Skeletal muscle satellite cell (primary cell): ENCODE measurements at regions not wholly inside any gene's neighbourhood (a gene's known extent, or its start where the extent isn't known, plus 50 kb on each side); places are given as distances from the start of the nearest gene placed in this dataset.

Source experiments
- H3K27me3 ChIP-seq: 2 replicates; pipeline ENCODE4 v1.7.0; 2013; ENCODE audit warnings: low read length; ENCODE audit not compliant: control insufficient read depth, insufficient read depth
- H3K36me3 ChIP-seq: 2 replicates; pipeline ENCODE4 v1.7.0; 2013; ENCODE audit warnings: mild to moderate bottlenecking, control low read depth, low read length; ENCODE audit not compliant: insufficient read depth
- H3K4me1 ChIP-seq: 2 replicates; pipeline ENCODE4 v1.7.0; 2013; ENCODE audit warnings: low read length; ENCODE audit not compliant: control insufficient read depth, insufficient read depth
- H3K4me2 ChIP-seq: 2 replicates; pipeline ENCODE4 v1.7.0; 2013; ENCODE audit warnings: mild to moderate bottlenecking, low read length
- H3K4me3 ChIP-seq: 2 replicates; pipeline ENCODE4 v1.7.0; 2013; ENCODE audit warnings: low read length
- H3K9ac ChIP-seq: 2 replicates; pipeline ENCODE4 v1.7.0; 2013; ENCODE audit warnings: mild to moderate bottlenecking, low read depth, low read length, moderate library complexity
- H3K9me3 ChIP-seq: replicated peaks from 2 replicates; pipeline ENCODE4 v1.7.0; 2013; ENCODE audit warnings: mild to moderate bottlenecking, control low read depth, low read length

- no peak overlapping the region for H3K4me3 ChIP-seq
- H3K36me3 ChIP-seq = no peaks in the 10 kb centered on the region
- no peak overlapping the region for H3K4me2 ChIP-seq
- H3K9me3 ChIP-seq = no peaks in the 10 kb centered on the region
- no peak overlapping the region for H3K9ac ChIP-seq
- peaks cover 18% of the 10 kb centered on the region for H3K27me3 ChIP-seq
- H3K4me1 ChIP-seq = no peaks in the 10 kb centered on the region
Measured at GRCh38 chr10:63077800-63078199, 55.3 kb upstream of the NRBF2 start.

GRCh38 chr10:63072951-63073350 lies 60.2 kb upstream of the NRBF2 start:
- Histone ChIP-seq H3K4me2 (no peak overlapping the region), H3K9me3 (no peaks in the 10 kb centered on the region), H3K9ac (no peak overlapping the region), H3K4me1 (no peaks in the 10 kb centered on the region), H3K27me3 (peaks cover 38% of the 10 kb centered on the region), H3K4me3 (no peak overlapping the region), H3K36me3 (no peaks in the 10 kb centered on the region)

- H3K9ac ChIP-seq = no peak overlapping the region
- H3K9me3 ChIP-seq = no peaks in the 10 kb centered on the region
- no peaks in the 10 kb centered on the region for H3K4me1 ChIP-seq
- no peaks in the 10 kb centered on the region for H3K36me3 ChIP-seq
- H3K4me3 ChIP-seq = no peak overlapping the region
- H3K27me3 ChIP-seq = peaks cover 45% of the 10 kb centered on the region
- H3K4me2 ChIP-seq = no peak overlapping the region
Measured at GRCh38 chr10:63071145-63071544, 62.0 kb upstream of the NRBF2 start.

- Histone ChIP-seq H3K4me1 (no peaks in the 10 kb centered on the region), H3K9ac (no peak overlapping the region), H3K4me2 (no peak overlapping the region), H3K4me3 (no peak overlapping the region), H3K9me3 (no peaks in the 10 kb centered on the region), H3K27me3 (peaks cover 45% of the 10 kb centered on the region), H3K36me3 (no peaks in the 10 kb centered on the region)
Measured at GRCh38 chr10:63069318-63069717, 63.8 kb upstream of the NRBF2 start.

GRCh38 chr10:63068246-63068645 lies 64.9 kb upstream of the NRBF2 start:
- Histone ChIP-seq H3K4me1 (no peaks in the 10 kb centered on the region), H3K4me3 (no peak overlapping the region), H3K9ac (no peak overlapping the region), H3K36me3 (no peaks in the 10 kb centered on the region), H3K27me3 (peaks cover 36% of the 10 kb centered on the region), H3K4me2 (no peak overlapping the region), H3K9me3 (no peaks in the 10 kb centered on the region)

GRCh38 chr10:63066606-63067005 lies 66.5 kb upstream of the NRBF2 start:
- Histone ChIP-seq H3K9ac (no peak overlapping the region), H3K4me2 (no peak overlapping the region), H3K4me1 (no peaks in the 10 kb centered on the region), H3K36me3 (no peaks in the 10 kb centered on the region), H3K27me3 (peaks cover 29% of the 10 kb centered on the region), H3K9me3 (no peaks in the 10 kb centered on the region), H3K4me3 (no peak overlapping the region)

GRCh38 chr10:63064706-63065105 lies 68.4 kb upstream of the NRBF2 start:
- Histone ChIP-seq H3K36me3 (no peaks in the 10 kb centered on the region), H3K4me2 (peak overlapping the region; percentile 14), H3K9ac (no peak overlapping the region), H3K27me3 (peaks cover 20% of the 10 kb centered on the region), H3K4me1 (no peaks in the 10 kb centered on the region), H3K4me3 (no peak overlapping the region), H3K9me3 (no peaks in the 10 kb centered on the region)

- H3K27me3 ChIP-seq = no peaks in the 10 kb centered on the region
- no peaks in the 10 kb centered on the region for H3K36me3 ChIP-seq
- H3K4me2 ChIP-seq = no peak overlapping the region
- no peaks in the 10 kb centered on the region for H3K9me3 ChIP-seq
- no peak overlapping the region for H3K4me3 ChIP-seq
- no peaks in the 10 kb centered on the region for H3K4me1 ChIP-seq
- no peak overlapping the region for H3K9ac ChIP-seq
Measured at GRCh38 chr10:63058236-63058635, 74.9 kb upstream of the NRBF2 start.

- no peaks in the 10 kb centered on the region for H3K4me1 ChIP-seq
- no peak overlapping the region for H3K4me3 ChIP-seq
- H3K27me3 ChIP-seq = no peaks in the 10 kb centered on the region
- no peaks in the 10 kb centered on the region for H3K9me3 ChIP-seq
- no peaks in the 10 kb centered on the region for H3K36me3 ChIP-seq
- H3K4me2 ChIP-seq = no peak overlapping the region
- no peak overlapping the region for H3K9ac ChIP-seq
Measured at GRCh38 chr10:63057509-63057908, 75.6 kb upstream of the NRBF2 start.

GRCh38 chr10:63055705-63056104 lies 77.4 kb upstream of the NRBF2 start:
- Histone ChIP-seq H3K36me3 (no peaks in the 10 kb centered on the region), H3K4me3 (no peak overlapping the region), H3K4me1 (no peaks in the 10 kb centered on the region), H3K27me3 (no peaks in the 10 kb centered on the region), H3K9ac (no peak overlapping the region), H3K9me3 (no peaks in the 10 kb centered on the region), H3K4me2 (no peak overlapping the region)

GRCh38 chr10:63054889-63055611 lies 78.1 kb upstream of the NRBF2 start:
- H3K4me3 ChIP-seq = no peak overlapping the region
- no peaks in the 10 kb centered on the region for H3K4me1 ChIP-seq
- H3K9me3 ChIP-seq = no peaks in the 10 kb centered on the region
- H3K4me2 ChIP-seq = no peak overlapping the region
- no peaks in the 10 kb centered on the region for H3K36me3 ChIP-seq
- H3K27me3 ChIP-seq = no peaks in the 10 kb centered on the region
- no peak overlapping the region for H3K9ac ChIP-seq

- H3K9me3 ChIP-seq = peaks cover 2% of the 10 kb centered on the region
- H3K4me3 ChIP-seq = no peak overlapping the region
- H3K9ac ChIP-seq = no peak overlapping the region
- H3K4me2 ChIP-seq = no peak overlapping the region
- H3K36me3 ChIP-seq = no peaks in the 10 kb centered on the region
- no peaks in the 10 kb centered on the region for H3K4me1 ChIP-seq
- peaks cover 5% of the 10 kb centered on the region for H3K27me3 ChIP-seq
Measured at GRCh38 chr10:63052083-63052482, 81.0 kb upstream of the NRBF2 start.
